ENCODE measurements at regions not wholly inside any gene's neighbourhood (a gene's known extent, or its start where the extent isn't known, plus 50 kb on each side); places are given as distances from the start of the nearest gene placed in this dataset.
"Not testable (repeated sequence)": the region's sequence is repeated elsewhere in the genome, so short reads cannot be mapped to it uniquely, and the experiment has no call there.

- H3K9ac ChIP-seq (ENCODE audit: low read length in 2 of 2): no peak overlapping the region
- H3K9me3 ChIP-seq (ENCODE audit: control insufficient read depth in 2 of 2, low read length in 2 of 2): no peaks in the 10 kb centered on the region
- no peaks in the 10 kb centered on the region for H3K36me3 ChIP-seq (ENCODE audit: control insufficient read depth in 2 of 2, insufficient read depth in 2 of 2, low read length in 2 of 2)
- H3K27ac ChIP-seq (ENCODE audit: low read length): no peak overlapping the region
- H3K4me1 ChIP-seq (ENCODE audit: control insufficient read depth, insufficient read depth, low read length): no peaks in the 10 kb centered on the region
- H3K4me3 ChIP-seq (ENCODE audit: low read length in 2 of 2): no peak overlapping the region
- H3K27me3 ChIP-seq (ENCODE audit: control insufficient read depth in 1 of 2, insufficient read depth in 2 of 2, low read length in 2 of 2): peaks cover 0 to 2% of the 10 kb centered on the region in 2 donors
These were observed 137.0 kb upstream of the ELOVL6 start for GRCh38 chr4:110335399-110335798.

- no peaks in the 10 kb centered on the region for H3K4me1 ChIP-seq (ENCODE audit: control insufficient read depth, insufficient read depth, low read length)
- no peaks in the 10 kb centered on the region for H3K36me3 ChIP-seq (ENCODE audit: control insufficient read depth in 2 of 2, insufficient read depth in 2 of 2, low read length in 2 of 2)
- H3K27me3 ChIP-seq (ENCODE audit: control insufficient read depth in 1 of 2, insufficient read depth in 2 of 2, low read length in 2 of 2): peaks cover 0 to 2% of the 10 kb centered on the region in 2 donors
- no peak overlapping the region for H3K27ac ChIP-seq (ENCODE audit: low read length)
- H3K9ac ChIP-seq (ENCODE audit: low read length in 2 of 2): no peak overlapping the region
- no peaks in the 10 kb centered on the region for H3K9me3 ChIP-seq (ENCODE audit: control insufficient read depth in 2 of 2, low read length in 2 of 2)
- no peak overlapping the region for H3K4me3 ChIP-seq (ENCODE audit: low read length in 2 of 2)
These were observed 134.1 kb upstream of the ELOVL6 start for GRCh38 chr4:110332483-110332882.

GRCh38 chr4:110326426-110326825, 128.0 kb upstream of the ELOVL6 start:
- not testable (repeated sequence) for H3K9me3 ChIP-seq (ENCODE audit: control insufficient read depth in 2 of 2, low read length in 2 of 2); H3K36me3 ChIP-seq (ENCODE audit: control insufficient read depth in 2 of 2, insufficient read depth in 2 of 2, low read length in 2 of 2); H3K9ac ChIP-seq (ENCODE audit: low read length in 2 of 2); H3K27ac ChIP-seq (ENCODE audit: low read length); H3K27me3 ChIP-seq (ENCODE audit: control insufficient read depth in 1 of 2, insufficient read depth in 2 of 2, low read length in 2 of 2); H3K4me3 ChIP-seq (ENCODE audit: low read length in 2 of 2); H3K4me1 ChIP-seq (ENCODE audit: control insufficient read depth, insufficient read depth, low read length)

GRCh38 chr4:110310795-110311194, 112.4 kb upstream of the ELOVL6 start:
- Histone ChIP-seq H3K9me3 (ENCODE audit: control insufficient read depth in 2 of 2, low read length in 2 of 2) (no peaks in the 10 kb centered on the region), H3K4me1 (ENCODE audit: control insufficient read depth, insufficient read depth, low read length) (no peaks in the 10 kb centered on the region), H3K9ac (ENCODE audit: low read length in 2 of 2) (no peak overlapping the region), H3K27me3 (ENCODE audit: control insufficient read depth in 1 of 2, insufficient read depth in 2 of 2, low read length in 2 of 2) (no peaks in the 10 kb centered on the region), H3K4me3 (ENCODE audit: low read length in 2 of 2) (no peak overlapping the region), H3K27ac (ENCODE audit: low read length) (no peak overlapping the region), H3K36me3 (ENCODE audit: control insufficient read depth in 2 of 2, insufficient read depth in 2 of 2, low read length in 2 of 2) (no peaks in the 10 kb centered on the region)

- Histone ChIP-seq H3K4me3 (ENCODE audit: low read length in 2 of 2) (no peak overlapping the region), H3K27me3 (ENCODE audit: control insufficient read depth in 1 of 2, insufficient read depth in 2 of 2, low read length in 2 of 2) (no peaks in the 10 kb centered on the region), H3K9ac (ENCODE audit: low read length in 2 of 2) (no peak overlapping the region), H3K9me3 (ENCODE audit: control insufficient read depth in 2 of 2, low read length in 2 of 2) (no peaks in the 10 kb centered on the region), H3K4me1 (ENCODE audit: control insufficient read depth, insufficient read depth, low read length) (no peaks in the 10 kb centered on the region), H3K36me3 (ENCODE audit: control insufficient read depth in 2 of 2, insufficient read depth in 2 of 2, low read length in 2 of 2) (no peaks in the 10 kb centered on the region), H3K27ac (ENCODE audit: low read length) (no peak overlapping the region)
These were observed 111.3 kb upstream of the ELOVL6 start for GRCh38 chr4:110309675-110310074.

- no peak overlapping the region for H3K9ac ChIP-seq (ENCODE audit: low read length in 2 of 2)
- no peaks in the 10 kb centered on the region for H3K4me1 ChIP-seq (ENCODE audit: control insufficient read depth, insufficient read depth, low read length)
- H3K36me3 ChIP-seq (ENCODE audit: control insufficient read depth in 2 of 2, insufficient read depth in 2 of 2, low read length in 2 of 2): no peaks in the 10 kb centered on the region
- H3K9me3 ChIP-seq (ENCODE audit: control insufficient read depth in 2 of 2, low read length in 2 of 2): no peaks in the 10 kb centered on the region
- H3K27me3 ChIP-seq (ENCODE audit: control insufficient read depth in 1 of 2, insufficient read depth in 2 of 2, low read length in 2 of 2): no peaks in the 10 kb centered on the region
- H3K4me3 ChIP-seq (ENCODE audit: low read length in 2 of 2): no peak overlapping the region
- no peak overlapping the region for H3K27ac ChIP-seq (ENCODE audit: low read length)
These were observed 107.9 kb upstream of the ELOVL6 start for GRCh38 chr4:110306303-110306702.

GRCh38 chr4:110305455-110305854, 107.0 kb upstream of the ELOVL6 start:
- H3K27me3 ChIP-seq (ENCODE audit: control insufficient read depth in 1 of 2, insufficient read depth in 2 of 2, low read length in 2 of 2): no peaks in the 10 kb centered on the region
- H3K9ac ChIP-seq (ENCODE audit: low read length in 2 of 2): no peak overlapping the region
- H3K4me1 ChIP-seq (ENCODE audit: control insufficient read depth, insufficient read depth, low read length): no peaks in the 10 kb centered on the region
- no peak overlapping the region for H3K27ac ChIP-seq (ENCODE audit: low read length)
- no peaks in the 10 kb centered on the region for H3K36me3 ChIP-seq (ENCODE audit: control insufficient read depth in 2 of 2, insufficient read depth in 2 of 2, low read length in 2 of 2)
- H3K9me3 ChIP-seq (ENCODE audit: control insufficient read depth in 2 of 2, low read length in 2 of 2): no peaks in the 10 kb centered on the region
- no peak overlapping the region for H3K4me3 ChIP-seq (ENCODE audit: low read length in 2 of 2)

- Histone ChIP-seq H3K4me3 (ENCODE audit: low read length in 2 of 2) (no peak overlapping the region), H3K9ac (ENCODE audit: low read length in 2 of 2) (no peak overlapping the region), H3K27ac (ENCODE audit: low read length) (no peak overlapping the region), H3K4me1 (ENCODE audit: control insufficient read depth, insufficient read depth, low read length) (no peaks in the 10 kb centered on the region), H3K9me3 (ENCODE audit: control insufficient read depth in 2 of 2, low read length in 2 of 2) (peaks cover 0 to 6% of the 10 kb centered on the region in 2 donors), H3K36me3 (ENCODE audit: control insufficient read depth in 2 of 2, insufficient read depth in 2 of 2, low read length in 2 of 2) (no peaks in the 10 kb centered on the region), H3K27me3 (ENCODE audit: control insufficient read depth in 1 of 2, insufficient read depth in 2 of 2, low read length in 2 of 2) (no peaks in the 10 kb centered on the region)
These were observed 98.5 kb upstream of the ELOVL6 start for GRCh38 chr4:110296892-110297291.

- Histone ChIP-seq H3K27me3 (ENCODE audit: control insufficient read depth in 1 of 2, insufficient read depth in 2 of 2, low read length in 2 of 2) (no peaks in the 10 kb centered on the region), H3K4me3 (ENCODE audit: low read length in 2 of 2) (no peak overlapping the region), H3K4me1 (ENCODE audit: control insufficient read depth, insufficient read depth, low read length) (no peaks in the 10 kb centered on the region), H3K36me3 (ENCODE audit: control insufficient read depth in 2 of 2, insufficient read depth in 2 of 2, low read length in 2 of 2) (no peaks in the 10 kb centered on the region), H3K27ac (ENCODE audit: low read length) (no peak overlapping the region), H3K9ac (ENCODE audit: low read length in 2 of 2) (no peak overlapping the region), H3K9me3 (ENCODE audit: control insufficient read depth in 2 of 2, low read length in 2 of 2) (peaks cover 0 to 6% of the 10 kb centered on the region in 2 donors)
These were observed 95.8 kb upstream of the ELOVL6 start for GRCh38 chr4:110294165-110294564.

- Histone ChIP-seq H3K4me1 (ENCODE audit: control insufficient read depth, insufficient read depth, low read length) (no peaks in the 10 kb centered on the region), H3K36me3 (ENCODE audit: control insufficient read depth in 2 of 2, insufficient read depth in 2 of 2, low read length in 2 of 2) (no peaks in the 10 kb centered on the region), H3K27ac (ENCODE audit: low read length) (no peak overlapping the region), H3K9ac (ENCODE audit: low read length in 2 of 2) (no peak overlapping the region), H3K9me3 (ENCODE audit: control insufficient read depth in 2 of 2, low read length in 2 of 2) (peaks cover 0 to 6% of the 10 kb centered on the region in 2 donors), H3K4me3 (ENCODE audit: low read length in 2 of 2) (no peak overlapping the region), H3K27me3 (ENCODE audit: control insufficient read depth in 1 of 2, insufficient read depth in 2 of 2, low read length in 2 of 2) (no peaks in the 10 kb centered on the region)
These were observed 94.8 kb upstream of the ELOVL6 start for GRCh38 chr4:110292994-110293744.

GRCh38 chr4:110290511-110290910, 92.1 kb upstream of the ELOVL6 start:
- Histone ChIP-seq H3K27me3 (ENCODE audit: control insufficient read depth in 1 of 2, insufficient read depth in 2 of 2, low read length in 2 of 2) (no peaks in the 10 kb centered on the region), H3K27ac (ENCODE audit: low read length) (no peak overlapping the region), H3K4me1 (ENCODE audit: control insufficient read depth, insufficient read depth, low read length) (no peaks in the 10 kb centered on the region), H3K9ac (ENCODE audit: low read length in 2 of 2) (no peak overlapping the region), H3K4me3 (ENCODE audit: low read length in 2 of 2) (no peak overlapping the region), H3K36me3 (ENCODE audit: control insufficient read depth in 2 of 2, insufficient read depth in 2 of 2, low read length in 2 of 2) (no peaks in the 10 kb centered on the region), H3K9me3 (ENCODE audit: control insufficient read depth in 2 of 2, low read length in 2 of 2) (peaks cover 0 to 6% of the 10 kb centered on the region in 2 donors)

Measured in stomach smooth muscle (tissue), 2 donors.